ENCODE measurements at regions not wholly inside any gene's neighbourhood (a gene's known extent, or its start where the extent isn't known, plus 50 kb on each side); places are given as distances from the start of the nearest gene placed in this dataset.
"Not testable (repeated sequence)": the region's sequence is repeated elsewhere in the genome, so short reads cannot be mapped to it uniquely, and the experiment has no call there.

DNA sequence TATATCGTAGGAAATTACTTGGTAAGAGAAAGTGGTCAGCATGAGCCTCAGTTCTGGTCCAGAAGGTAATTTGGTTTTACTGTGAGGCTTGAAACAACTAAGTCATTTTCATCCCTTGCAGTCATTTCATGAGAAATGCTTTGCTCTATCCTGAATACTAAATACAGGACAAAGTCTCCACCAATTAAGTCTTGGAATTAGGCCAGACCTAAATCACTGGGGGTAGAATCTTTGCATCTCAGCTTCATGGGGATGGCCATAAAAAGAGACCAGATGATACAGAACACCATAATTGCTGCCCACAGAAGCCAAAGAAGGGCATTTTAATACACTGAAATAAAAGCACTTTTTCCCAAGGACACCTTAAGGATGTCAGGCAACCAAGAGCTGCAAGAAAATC, 277.9 kb upstream of the DCN start:
- ChIA-PET POLR2A (interaction anchor here (0.5 to 0.7 kb wide), 2 partner anchors 9 to 75 kb away, joined by 3 to 4 read pairs; no protein-coding TSS in a partner anchor), CTCF (ENCODE audit: unreplicated experiment) (no interaction called here)
- Histone ChIP-seq H2AFZ (ENCODE audit: low read length) (no peak overlapping the region), H3K4me3 (ENCODE audit: low read depth, low read length, poor library complexity, severe bottlenecking) (no peak overlapping the region), H4K20me1 (ENCODE audit: insufficient read depth, low read length) (no peaks in the 10 kb centered on the region), H3K36me3 (ENCODE audit: insufficient read depth, low read length) (no peaks in the 10 kb centered on the region), H3K9me3 (ENCODE audit: low read length) (no peaks in the 10 kb centered on the region), H3K9me2 (ENCODE audit: insufficient read depth, low read length) (no peaks in the 10 kb centered on the region), H3K4me1 (ENCODE audit: insufficient read depth, low read length, poor library complexity, severe bottlenecking) (no peaks in the 10 kb centered on the region), H3K79me2 (ENCODE audit: insufficient read depth, low read depth, low read length) (no peaks in the 10 kb centered on the region), H3K4me2 (ENCODE audit: low read length) (no peak overlapping the region), H3K27ac (ENCODE audit: low read depth, low read length, poor library complexity, severe bottlenecking) (no peak overlapping the region)
- BruUV-seq (replicated peaks), result no TSS peak
- intact Hi-C loops (cut with micrococcal nuclease; ENCODE audit: unreplicated experiment), result no loop called here
- DNase-seq (ENCODE audit: low spot score), result no peak
- TF ChIP-seq CTCF (conservative IDR thresholded peaks at IDR 0.05; ENCODE audit: low read length) (no peak), EZH2phosphoT487 (IDR thresholded peaks at IDR 0.05; ENCODE audit: borderline replicate concordance, low read depth, low read length) (no peak)

DNA sequence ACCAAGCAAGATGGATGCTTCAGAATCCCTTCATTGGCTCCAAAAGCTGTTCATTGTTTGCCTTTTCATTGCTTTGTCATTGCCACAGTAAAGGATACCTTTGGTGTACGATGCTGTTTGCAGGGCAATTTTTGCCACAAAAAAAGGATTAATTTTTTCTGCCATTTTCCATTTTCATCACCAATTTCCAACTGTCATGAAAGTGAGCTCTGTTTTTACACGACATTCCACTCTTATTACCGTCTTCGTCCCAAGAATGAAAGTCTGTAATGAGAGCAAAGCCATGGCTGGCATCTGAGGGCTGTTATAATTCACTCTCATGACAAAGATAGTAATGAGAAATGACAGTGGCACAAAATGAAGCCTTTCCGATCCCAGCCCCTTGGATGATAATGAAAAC, 272.7 kb upstream of the DCN start:
- H3K79me2 ChIP-seq (ENCODE audit: insufficient read depth, low read depth, low read length), result no peaks in the 10 kb centered on the region
- no peak overlapping the region for H3K4me3 ChIP-seq (ENCODE audit: low read depth, low read length, poor library complexity, severe bottlenecking)
- CTCF ChIA-PET (ENCODE audit: unreplicated experiment), result no interaction called here
- BruUV-seq (replicated peaks), result no TSS peak
- H3K36me3 ChIP-seq (ENCODE audit: insufficient read depth, low read length), result no peaks in the 10 kb centered on the region
- H3K4me1 ChIP-seq (ENCODE audit: insufficient read depth, low read length, poor library complexity, severe bottlenecking), result no peaks in the 10 kb centered on the region
- TF ChIP-seq EZH2phosphoT487 (IDR thresholded peaks at IDR 0.05; ENCODE audit: borderline replicate concordance, low read depth, low read length) (no peak), CTCF (conservative IDR thresholded peaks at IDR 0.05; ENCODE audit: low read length) (no peak)
- H4K20me1 ChIP-seq (ENCODE audit: insufficient read depth, low read length), result no peaks in the 10 kb centered on the region
- POLR2A ChIA-PET, result no interaction called here
- H3K9me2 ChIP-seq (ENCODE audit: insufficient read depth, low read length), result no peaks in the 10 kb centered on the region
- H3K4me2 ChIP-seq (ENCODE audit: low read length), result no peak overlapping the region
- no peak overlapping the region for H2AFZ ChIP-seq (ENCODE audit: low read length)
- H3K27ac ChIP-seq (ENCODE audit: low read depth, low read length, poor library complexity, severe bottlenecking), result no peak overlapping the region
- intact Hi-C loops (cut with micrococcal nuclease; ENCODE audit: unreplicated experiment), result no loop called here
- no peaks in the 10 kb centered on the region for H3K9me3 ChIP-seq (ENCODE audit: low read length)
- no peak for DNase-seq (ENCODE audit: low spot score)

DNA sequence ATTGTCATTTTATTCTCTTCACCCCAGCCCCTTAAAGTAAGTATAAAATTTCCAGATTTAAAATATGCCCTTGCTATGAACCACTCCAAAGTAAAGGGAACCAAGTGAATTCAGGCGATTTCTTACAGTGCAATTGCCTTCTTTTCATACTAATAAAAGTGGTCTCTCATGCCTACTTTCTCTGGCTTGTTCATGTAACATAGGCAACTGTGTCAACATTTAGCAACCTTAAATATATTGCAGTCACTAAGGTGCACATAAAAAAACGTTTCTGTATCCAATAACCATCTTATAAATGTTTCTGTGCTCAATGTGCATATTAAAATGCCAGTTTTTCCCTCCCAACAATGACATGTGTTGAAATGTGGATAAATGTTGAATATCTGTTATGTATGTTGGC, 271.6 kb upstream of the DCN start:
- no peak for DNase-seq (ENCODE audit: low spot score)
- no TSS peak for BruUV-seq (replicated peaks)
- Histone ChIP-seq H3K4me2 (ENCODE audit: low read length) (no peak overlapping the region), H3K27ac (ENCODE audit: low read depth, low read length, poor library complexity, severe bottlenecking) (no peak overlapping the region), H4K20me1 (ENCODE audit: insufficient read depth, low read length) (no peaks in the 10 kb centered on the region), H3K4me3 (ENCODE audit: low read depth, low read length, poor library complexity, severe bottlenecking) (no peak overlapping the region), H3K4me1 (ENCODE audit: insufficient read depth, low read length, poor library complexity, severe bottlenecking) (no peaks in the 10 kb centered on the region), H2AFZ (ENCODE audit: low read length) (no peak overlapping the region), H3K36me3 (ENCODE audit: insufficient read depth, low read length) (no peaks in the 10 kb centered on the region), H3K9me3 (ENCODE audit: low read length) (no peaks in the 10 kb centered on the region), H3K79me2 (ENCODE audit: insufficient read depth, low read depth, low read length) (no peaks in the 10 kb centered on the region), H3K9me2 (ENCODE audit: insufficient read depth, low read length) (no peaks in the 10 kb centered on the region)
- TF ChIP-seq CTCF (conservative IDR thresholded peaks at IDR 0.05; ENCODE audit: low read length) (no peak), EZH2phosphoT487 (IDR thresholded peaks at IDR 0.05; ENCODE audit: borderline replicate concordance, low read depth, low read length) (no peak)
- POLR2A ChIA-PET, result interaction anchor here (0.7 kb wide), 1 partner anchor 812 kb away, joined by 3 read pairs; no protein-coding TSS in a partner anchor
- intact Hi-C loops (cut with micrococcal nuclease; ENCODE audit: unreplicated experiment), result no loop called here
- CTCF ChIA-PET (ENCODE audit: unreplicated experiment), result no interaction called here

GRCh38 chr12:91452464-91452863, 269.8 kb upstream of the DCN start:
- H2AFZ ChIP-seq (ENCODE audit: low read length); H3K36me3 ChIP-seq (ENCODE audit: insufficient read depth, low read length); BruUV-seq (replicated peaks); H3K4me3 ChIP-seq (ENCODE audit: low read depth, low read length, poor library complexity, severe bottlenecking); POLR2A ChIA-PET; H3K27ac ChIP-seq (ENCODE audit: low read depth, low read length, poor library complexity, severe bottlenecking); H3K9me3 ChIP-seq (ENCODE audit: low read length); H3K4me1 ChIP-seq (ENCODE audit: insufficient read depth, low read length, poor library complexity, severe bottlenecking); H4K20me1 ChIP-seq (ENCODE audit: insufficient read depth, low read length); CTCF ChIA-PET (ENCODE audit: unreplicated experiment); H3K4me2 ChIP-seq (ENCODE audit: low read length); DNase-seq (ENCODE audit: low spot score); H3K79me2 ChIP-seq (ENCODE audit: insufficient read depth, low read depth, low read length); H3K9me2 ChIP-seq (ENCODE audit: insufficient read depth, low read length); intact Hi-C loops (cut with micrococcal nuclease; ENCODE audit: unreplicated experiment): not testable (repeated sequence)
